Limb (tissue), 2 donors: ENCODE measurements at regions not wholly inside any gene's neighbourhood (a gene's known extent, or its start where the extent isn't known, plus 50 kb on each side); places are given as distances from the start of the nearest gene placed in this dataset.

Source experiments
- DNase-seq, 2 donors: peaks; one replicate each; pipeline ENCODE4 v3.0.0-alpha.2; 2016; ENCODE audit errors: extremely low spot score in 2 of 2

- no peak for DNase-seq
These were observed 58.1 kb upstream of the STUM start for GRCh38 chr1:226490426-226490809.

- no peak for DNase-seq
These were observed 57.3 kb upstream of the STUM start for GRCh38 chr1:226491093-226491850.

- no peak for DNase-seq
These were observed 56.0 kb upstream of the STUM start for GRCh38 chr1:226492426-226493137.

- peak in 1 of 2 donors; percentile 43 for DNase-seq
These were observed 54.4 kb upstream of the STUM start for GRCh38 chr1:226494092-226494609.

GRCh38 chr1:226495716-226496115, 52.8 kb upstream of the STUM start:
- DNase-seq: no peak

- no peak for DNase-seq
These were observed 52.0 kb upstream of the STUM start for GRCh38 chr1:226496453-226497015.

- DNase-seq: no peak
These were observed 51.2 kb upstream of the STUM start for GRCh38 chr1:226497276-226497833.

- DNase-seq: no peak
These were observed 50.4 kb upstream of the STUM start for GRCh38 chr1:226497991-226498639.

- DNase-seq: no peak
These were observed 49.9 kb upstream of the STUM start for GRCh38 chr1:226498640-226499008.
